HCT116 (cell line): ENCODE measurements at regions not wholly inside any gene's neighbourhood (a gene's known extent, or its start where the extent isn't known, plus 50 kb on each side); places are given as distances from the start of the nearest gene placed in this dataset.

Experiments
- ATAC-seq: fragments of 200-7000 bp; cut with Tn5 transposase; 2 replicates; pipeline ENCODE4 v1.9.1; 2020; ENCODE audit warnings: mild to moderate bottlenecking, moderate library complexity
- BruUV-seq: library from RNA; stranded (reverse); fragments of 400-500 nt; replicated peaks from 2 replicates; lab custom pipeline; 2021; lab: Mats Ljungman, UMichigan
- CTCF ChIA-PET: fragments of 300-600 bp; sonication (Branson Sonifier 250); formaldehyde crosslinking; loops from one replicate; lab custom pipeline; 2021; ENCODE audit warnings: antibody characterized with exemption; lab: Charles Lee
- POLR2A ChIA-PET: fragments of 300-600, 350-600 bp; sonication (Branson Sonifier 250); formaldehyde crosslinking; loops from one replicate; lab custom pipeline; 2021; ENCODE audit warnings: antibody characterized with exemption; lab: Charles Lee
- RAD21 ChIA-PET, 2 experiments: fragments of 300-600 bp; sonication (Branson Sonifier 250); formaldehyde crosslinking; loops; one replicate each; lab custom pipeline; 2023; ENCODE audit warnings: low total read pairs in 2 of 2; ENCODE audit not compliant: uncharacterized antibody in 2 of 2, unreplicated experiment in 2 of 2, low non-redundant PET in 1 of 2; lab: Charles Lee
- DNase-seq: peaks from one replicate; pipeline ENCODE4 v3.0.0-alpha.2; 2010; ENCODE audit warnings: low read depth, low spot score
- H2AFZ ChIP-seq: fragments of 200-600 bp; shearing (Covaris generic), sonication (generic); 2 replicates; pipeline ENCODE4 v1.6.1; 2017; ENCODE audit warnings: low read depth, mixed run types, mixed read lengths, antibody characterized with exemption, low read length; ENCODE audit not compliant: poor library complexity, severe bottlenecking
- H3K27ac ChIP-seq: 2 replicates; pipeline ENCODE4 v1.5.1; 2012; ENCODE audit warnings: low read depth, low read length
- H3K27me3 ChIP-seq: fragments of 200-600 bp; sonication (generic); 2 replicates; pipeline ENCODE4 v1.6.1; 2016; ENCODE audit warnings: mixed run types, low read length, mixed read lengths; ENCODE audit not compliant: insufficient read depth
- H3K36me3 ChIP-seq, 2 experiments: fragments of 200-500 bp in 1 of 2; fragments of 200-600 bp in 1 of 2; sonication (Bioruptor generic) in 1 of 2; sonication (generic) in 1 of 2; 2 replicates each; pipeline versions ENCODE4 v1.5.1 to v1.6.1; 2014 to 2016; ENCODE audit warnings: low read length in 2 of 2, inconsistent platforms in 1 of 2, mixed read lengths in 1 of 2, mixed run types in 1 of 2; ENCODE audit not compliant: insufficient read depth in 2 of 2, control insufficient read depth in 1 of 2
- H3K4me1 ChIP-seq, 2 experiments: fragments of 200-600 bp in 1 of 2; sonication (generic) in 1 of 2; 2 replicates each; pipeline versions ENCODE4 v1.5.1 to v1.6.1; 2012 to 2017; ENCODE audit warnings: low read length in 2 of 2, inconsistent platforms in 1 of 2, mild to moderate bottlenecking in 1 of 2, mixed read lengths in 1 of 2, mixed run types in 1 of 2, moderate library complexity in 1 of 2; ENCODE audit not compliant: insufficient read depth in 2 of 2, control insufficient read depth in 1 of 2
- H3K4me2 ChIP-seq: fragments of 200-600 bp; sonication (generic); 2 replicates; pipeline ENCODE4 v1.6.1; 2017; ENCODE audit warnings: mixed run types, low read length, mixed read lengths
- H3K4me3 ChIP-seq, 2 experiments: fragments of 200-600 bp in 1 of 2; sonication (generic) in 1 of 2; replicated peaks in 1 of 2; 2 replicates each; pipeline ENCODE4 v1.5.1; 2011 to 2016; ENCODE audit warnings: low read length in 2 of 2, control low read depth in 1 of 2, low read depth in 1 of 2, mild to moderate bottlenecking in 1 of 2, mixed read lengths in 1 of 2, mixed run types in 1 of 2
- H3K79me2 ChIP-seq: fragments of 200-600 bp; sonication (generic); 2 replicates; pipeline ENCODE4 v1.6.1; 2017; ENCODE audit warnings: mild to moderate bottlenecking, mixed run types, low read length, moderate library complexity, mixed read lengths; ENCODE audit not compliant: insufficient read depth
- H3K9ac ChIP-seq: fragments of 200-600 bp; sonication (generic); 2 replicates; pipeline ENCODE4 v1.6.1; 2016; ENCODE audit warnings: low read length, mixed read lengths
- H3K9me2 ChIP-seq: fragments of 200-600 bp; sonication (generic), shearing (Covaris generic); 2 replicates; pipeline ENCODE4 v1.6.1; 2017; ENCODE audit warnings: mixed run types, mild to moderate bottlenecking, moderate library complexity; ENCODE audit not compliant: insufficient read depth
- H3K9me3 ChIP-seq, 2 experiments: fragments of 200-500 bp in 1 of 2; fragments of 200-600 bp in 1 of 2; sonication (Bioruptor generic) in 1 of 2; sonication (generic) in 1 of 2; 2 replicates each; pipeline ENCODE4 v1.6.1; 2014 to 2017; ENCODE audit warnings: low read length in 2 of 2, mixed read lengths in 2 of 2, inconsistent platforms in 1 of 2, low read depth in 1 of 2, mild to moderate bottlenecking in 1 of 2, mixed run types in 1 of 2, moderate library complexity in 1 of 2; ENCODE audit not compliant: control insufficient read depth in 1 of 2, insufficient read depth in 1 of 2
- H4K20me1 ChIP-seq: fragments of 200-600 bp; sonication (generic), shearing (Covaris generic); 2 replicates; pipeline ENCODE4 v1.6.1; 2017; ENCODE audit warnings: mixed run types, mild to moderate bottlenecking, moderate library complexity; ENCODE audit not compliant: insufficient read depth
- CBX3 ChIP-seq: IDR thresholded peaks from 2 replicates; pipeline ENCODE4 v1.6.1; 2012; ENCODE audit warnings: low read depth
- EGR1 ChIP-seq: IDR thresholded peaks from 2 replicates; pipeline ENCODE4 v1.6.1; 2012; ENCODE audit warnings: low read depth
- ELF1 ChIP-seq: IDR thresholded peaks from 2 replicates; pipeline ENCODE4 v1.6.1; 2012; ENCODE audit warnings: low read depth, borderline replicate concordance
- EZH2 ChIP-seq: fragments of 200-600 bp; sonication (generic); IDR thresholded peaks from 2 replicates; pipeline ENCODE4 v1.6.1; 2017; ENCODE audit warnings: antibody characterized with exemption, mixed run types
- EZH2phosphoT487 ChIP-seq: fragments of 200-600 bp; IDR thresholded peaks from 2 replicates; pipeline ENCODE4 v1.6.1; 2018; ENCODE audit warnings: antibody characterized with exemption, borderline replicate concordance
- FOSL1 ChIP-seq: IDR thresholded peaks from 2 replicates; pipeline ENCODE4 v1.6.1; 2012; ENCODE audit warnings: low read depth
- JUND ChIP-seq: IDR thresholded peaks from 2 replicates; pipeline ENCODE4 v1.6.1; 2012
- POLR2A ChIP-seq: IDR thresholded peaks from 2 replicates; pipeline ENCODE4 v1.7.0; 2011; ENCODE audit warnings: borderline replicate concordance; ENCODE audit not compliant: insufficient read depth, insufficient read length; ENCODE audit errors: extremely low read depth
- POLR2AphosphoS5 ChIP-seq: IDR thresholded peaks from 2 replicates; pipeline ENCODE4 v1.6.1; 2011; ENCODE audit warnings: mild to moderate bottlenecking, low read depth, low read length, moderate library complexity
- RAD21 ChIP-seq: IDR thresholded peaks from 2 replicates; pipeline ENCODE4 v1.6.1; 2012; ENCODE audit warnings: low read depth, mild to moderate bottlenecking
- SP1 ChIP-seq: IDR thresholded peaks from 2 replicates; pipeline ENCODE4 v1.6.1; 2012; ENCODE audit warnings: low read depth
- SRF ChIP-seq: IDR thresholded peaks from 2 replicates; pipeline ENCODE4 v1.6.1; 2012; ENCODE audit warnings: low read depth
- TCF7L2 ChIP-seq: IDR thresholded peaks from 2 replicates; pipeline ENCODE4 v1.7.0; 2011; ENCODE audit warnings: borderline replicate concordance, inconsistent platforms; ENCODE audit not compliant: insufficient read depth, insufficient read length; ENCODE audit errors: extremely low read depth
- YY1 ChIP-seq: IDR thresholded peaks from 2 replicates; pipeline ENCODE4 v1.6.1; 2011; ENCODE audit warnings: low read length, low read depth, moderate library complexity, mild to moderate bottlenecking; ENCODE audit not compliant: insufficient replicate concordance; ENCODE audit errors: extremely low read depth
- ZFX ChIP-seq: fragments of 450-650 bp; IDR thresholded peaks from 2 replicates; pipeline ENCODE4 v1.6.1; 2017
- ZNF274 ChIP-seq: fragments of 200-500 bp; sonication (Bioruptor generic); IDR thresholded peaks from 2 replicates; pipeline ENCODE4 v1.6.1; 2014; ENCODE audit warnings: mild to moderate bottlenecking, low read depth, low read length, inconsistent platforms
- intact Hi-C: fragments of 100-400 bp; cut with micrococcal nuclease; formaldehyde crosslinking; loops from 2 replicates; pipeline ENCODE4 v1.10.0; 2022
- TF ChIP-seq, protein P1 (sequence below): IDR thresholded peaks from 2 replicates; pipeline ENCODE4 v1.6.1; 2011; ENCODE audit warnings: mild to moderate bottlenecking, low read length, moderate library complexity; ENCODE audit not compliant: insufficient replicate concordance; ENCODE audit errors: extremely low read depth
- TF ChIP-seq, protein P2 (sequence below), 3 experiments: fragments of 200-600 bp in 1 of 3; sonication (generic) in 1 of 3; IDR thresholded peaks in 2 of 3; conservative IDR thresholded peaks in 1 of 3; 2 replicates each; pipeline ENCODE4 v1.5.1; 2012 to 2017; ENCODE audit warnings: low read depth in 2 of 3, low read length in 2 of 3, antibody characterized with exemption in 1 of 3, borderline replicate concordance in 1 of 3, control low read depth in 1 of 3, mild to moderate bottlenecking in 1 of 3, mixed read lengths in 1 of 3, mixed run types in 1 of 3, moderate library complexity in 1 of 3; ENCODE audit not compliant: insufficient read depth in 1 of 3
- TF ChIP-seq, protein P3 (sequence below): IDR thresholded peaks from 2 replicates; pipeline ENCODE4 v1.6.1; 2012
- TF ChIP-seq, protein P4 (sequence below): IDR thresholded peaks from 2 replicates; pipeline ENCODE4 v1.6.1; 2012

DNA sequence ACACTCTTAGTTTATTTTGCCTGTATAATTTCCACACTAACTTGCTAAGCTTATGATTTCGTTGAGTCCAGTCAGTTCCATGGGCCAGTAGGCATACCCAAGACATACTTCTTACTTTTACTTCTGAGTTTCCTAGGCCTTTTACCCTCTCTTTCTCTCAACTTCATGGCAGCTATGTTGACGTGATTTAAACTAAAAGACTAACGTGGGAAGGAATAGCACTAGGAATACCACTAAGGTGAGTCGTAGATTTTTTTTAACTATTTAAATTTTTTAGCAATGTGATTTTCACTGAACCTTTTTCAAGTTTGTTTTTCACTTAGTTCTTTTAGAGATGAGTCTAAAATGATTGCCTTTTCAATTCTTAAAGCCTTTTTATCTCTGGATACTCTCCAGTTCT is 793.5 kb upstream of the NOVA1 start (continued):
- TF ChIP-seq EZH2phosphoT487 (no peak), ELF1 (no peak)

DNA sequence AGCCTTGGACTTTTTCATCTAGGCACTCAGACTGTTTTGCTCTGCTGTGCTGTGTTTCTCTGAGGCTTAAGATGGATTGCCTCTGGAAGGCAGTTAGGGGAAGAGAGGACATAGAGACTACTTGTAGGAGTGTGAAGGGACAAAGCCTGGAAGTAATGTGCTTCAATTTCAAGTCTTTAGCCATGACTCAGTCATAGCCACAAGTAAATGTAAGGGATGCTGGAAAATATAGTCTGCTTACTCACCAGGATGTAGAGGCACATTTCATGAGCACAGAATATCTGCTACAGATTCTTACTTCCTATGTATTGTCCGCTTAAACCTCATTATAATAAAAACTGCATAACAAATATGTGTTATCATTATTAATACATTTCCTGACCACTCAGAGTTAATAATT is 794.3 kb upstream of the NOVA1 start:
- Histone ChIP-seq H3K4me2 (no peak overlapping the region), H3K36me3 (no peaks in the 10 kb centered on the region), H3K4me3 (no peak overlapping the region), H3K27ac (no peak overlapping the region), H3K9ac (no peak overlapping the region), H4K20me1 (no peaks in the 10 kb centered on the region), H3K9me3 (peaks cover 10 to 35% of the 10 kb centered on the region in 2 experiments; a peak in 2 of 4 replicates), H3K79me2 (no peaks in the 10 kb centered on the region), H3K27me3 (no peaks in the 10 kb centered on the region), H3K9me2 (no peaks in the 10 kb centered on the region), H3K4me1 (no peaks in the 10 kb centered on the region), H2AFZ (no peak overlapping the region)
- BruUV-seq = no TSS peak
- TF ChIP-seq ZFX = no peak
- no peak for TF ChIP-seq ZNF274
- TF ChIP-seq YY1 = no peak
- no peak for TF ChIP-seq RAD21
- no peak for TF ChIP-seq TCF7L2
- TF ChIP-seq, protein P1, sequence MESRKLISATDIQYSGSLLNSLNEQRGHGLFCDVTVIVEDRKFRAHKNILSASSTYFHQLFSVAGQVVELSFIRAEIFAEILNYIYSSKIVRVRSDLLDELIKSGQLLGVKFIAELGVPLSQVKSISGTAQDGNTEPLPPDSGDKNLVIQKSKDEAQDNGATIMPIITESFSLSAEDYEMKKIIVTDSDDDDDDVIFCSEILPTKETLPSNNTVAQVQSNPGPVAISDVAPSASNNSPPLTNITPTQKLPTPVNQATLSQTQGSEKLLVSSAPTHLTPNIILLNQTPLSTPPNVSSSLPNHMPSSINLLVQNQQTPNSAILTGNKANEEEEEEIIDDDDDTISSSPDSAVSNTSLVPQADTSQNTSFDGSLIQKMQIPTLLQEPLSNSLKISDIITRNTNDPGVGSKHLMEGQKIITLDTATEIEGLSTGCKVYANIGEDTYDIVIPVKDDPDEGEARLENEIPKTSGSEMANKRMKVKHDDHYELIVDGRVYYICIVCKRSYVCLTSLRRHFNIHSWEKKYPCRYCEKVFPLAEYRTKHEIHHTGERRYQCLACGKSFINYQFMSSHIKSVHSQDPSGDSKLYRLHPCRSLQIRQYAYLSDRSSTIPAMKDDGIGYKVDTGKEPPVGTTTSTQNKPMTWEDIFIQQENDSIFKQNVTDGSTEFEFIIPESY = no peak
- no peak for TF ChIP-seq SP1
- TF ChIP-seq POLR2A = no peak
- no peak for TF ChIP-seq JUND
- TF ChIP-seq CBX3 = no peak
- no peak for TF ChIP-seq EGR1
- no peak for TF ChIP-seq ELF1
- TF ChIP-seq, protein P2, sequence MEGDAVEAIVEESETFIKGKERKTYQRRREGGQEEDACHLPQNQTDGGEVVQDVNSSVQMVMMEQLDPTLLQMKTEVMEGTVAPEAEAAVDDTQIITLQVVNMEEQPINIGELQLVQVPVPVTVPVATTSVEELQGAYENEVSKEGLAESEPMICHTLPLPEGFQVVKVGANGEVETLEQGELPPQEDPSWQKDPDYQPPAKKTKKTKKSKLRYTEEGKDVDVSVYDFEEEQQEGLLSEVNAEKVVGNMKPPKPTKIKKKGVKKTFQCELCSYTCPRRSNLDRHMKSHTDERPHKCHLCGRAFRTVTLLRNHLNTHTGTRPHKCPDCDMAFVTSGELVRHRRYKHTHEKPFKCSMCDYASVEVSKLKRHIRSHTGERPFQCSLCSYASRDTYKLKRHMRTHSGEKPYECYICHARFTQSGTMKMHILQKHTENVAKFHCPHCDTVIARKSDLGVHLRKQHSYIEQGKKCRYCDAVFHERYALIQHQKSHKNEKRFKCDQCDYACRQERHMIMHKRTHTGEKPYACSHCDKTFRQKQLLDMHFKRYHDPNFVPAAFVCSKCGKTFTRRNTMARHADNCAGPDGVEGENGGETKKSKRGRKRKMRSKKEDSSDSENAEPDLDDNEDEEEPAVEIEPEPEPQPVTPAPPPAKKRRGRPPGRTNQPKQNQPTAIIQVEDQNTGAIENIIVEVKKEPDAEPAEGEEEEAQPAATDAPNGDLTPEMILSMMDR (IDR thresholded peaks at IDR 0.05 in 2 of 3, conservative IDR thresholded peaks at IDR 0.05 in 1 of 3; ENCODE audit: borderline replicate concordance in 1 of 3, insufficient read depth in 1 of 3, low read depth in 2 of 3, low read length in 2 of 3) = no peak
- TF ChIP-seq EZH2phosphoT487 = no peak
- no peak for TF ChIP-seq SRF
- TF ChIP-seq, protein P3, sequence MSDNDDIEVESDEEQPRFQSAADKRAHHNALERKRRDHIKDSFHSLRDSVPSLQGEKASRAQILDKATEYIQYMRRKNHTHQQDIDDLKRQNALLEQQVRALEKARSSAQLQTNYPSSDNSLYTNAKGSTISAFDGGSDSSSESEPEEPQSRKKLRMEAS = no peak
- TF ChIP-seq, protein P4, sequence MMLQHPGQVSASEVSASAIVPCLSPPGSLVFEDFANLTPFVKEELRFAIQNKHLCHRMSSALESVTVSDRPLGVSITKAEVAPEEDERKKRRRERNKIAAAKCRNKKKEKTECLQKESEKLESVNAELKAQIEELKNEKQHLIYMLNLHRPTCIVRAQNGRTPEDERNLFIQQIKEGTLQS = no peak
- TF ChIP-seq FOSL1 = no peak
- TF ChIP-seq EZH2 = no peak
- no peak for TF ChIP-seq POLR2AphosphoS5
- ATAC-seq (no peak), DNase-seq (no peak)
- intact Hi-C loops = no loop called here
- POLR2A ChIA-PET = no interaction called here
- CTCF ChIA-PET = no interaction called here
- RAD21 ChIA-PET = no interaction called here
